ENCODE measurements at regions not wholly inside any gene's neighbourhood (a gene's known extent, or its start where the extent isn't known, plus 50 kb on each side); places are given as distances from the start of the nearest gene placed in this dataset.

DNA sequence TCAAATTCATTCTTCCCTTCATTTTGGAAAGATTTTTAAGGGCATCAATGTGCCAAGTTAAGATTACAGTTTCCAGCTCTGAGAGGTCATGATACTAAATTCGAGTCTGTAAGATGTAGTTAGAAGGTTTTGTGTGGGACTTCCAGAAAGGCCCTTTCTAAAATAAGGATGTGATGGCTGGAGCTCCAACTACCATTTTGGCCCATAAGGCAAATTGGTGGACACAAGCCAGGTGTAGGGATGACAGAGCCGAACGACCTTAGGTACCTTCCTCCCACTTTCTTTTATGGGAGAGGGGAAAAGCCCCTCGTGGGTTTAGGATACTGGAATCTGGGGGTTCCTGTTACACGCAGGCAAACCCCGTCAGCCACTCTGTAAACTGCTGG, 54.3 kb upstream of the PTPDC1 start:
- TF ChIP-seq, protein P1, sequence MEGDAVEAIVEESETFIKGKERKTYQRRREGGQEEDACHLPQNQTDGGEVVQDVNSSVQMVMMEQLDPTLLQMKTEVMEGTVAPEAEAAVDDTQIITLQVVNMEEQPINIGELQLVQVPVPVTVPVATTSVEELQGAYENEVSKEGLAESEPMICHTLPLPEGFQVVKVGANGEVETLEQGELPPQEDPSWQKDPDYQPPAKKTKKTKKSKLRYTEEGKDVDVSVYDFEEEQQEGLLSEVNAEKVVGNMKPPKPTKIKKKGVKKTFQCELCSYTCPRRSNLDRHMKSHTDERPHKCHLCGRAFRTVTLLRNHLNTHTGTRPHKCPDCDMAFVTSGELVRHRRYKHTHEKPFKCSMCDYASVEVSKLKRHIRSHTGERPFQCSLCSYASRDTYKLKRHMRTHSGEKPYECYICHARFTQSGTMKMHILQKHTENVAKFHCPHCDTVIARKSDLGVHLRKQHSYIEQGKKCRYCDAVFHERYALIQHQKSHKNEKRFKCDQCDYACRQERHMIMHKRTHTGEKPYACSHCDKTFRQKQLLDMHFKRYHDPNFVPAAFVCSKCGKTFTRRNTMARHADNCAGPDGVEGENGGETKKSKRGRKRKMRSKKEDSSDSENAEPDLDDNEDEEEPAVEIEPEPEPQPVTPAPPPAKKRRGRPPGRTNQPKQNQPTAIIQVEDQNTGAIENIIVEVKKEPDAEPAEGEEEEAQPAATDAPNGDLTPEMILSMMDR (IDR thresholded peaks at IDR 0.05), result no peak
- no peak for TF ChIP-seq POLR2A (IDR thresholded peaks at IDR 0.05)

Measured in esophagus squamous epithelium (tissue), 4 donors.